Inferior parietal cortex (tissue), 1 donor: ENCODE measurements at regions not wholly inside any gene's neighbourhood (a gene's known extent, or its start where the extent isn't known, plus 50 kb on each side); places are given as distances from the start of the nearest gene placed in this dataset.
"Not testable (repeated sequence)": the region's sequence is repeated elsewhere in the genome, so short reads cannot be mapped to it uniquely, and the experiment has no call there.

Source experiments
- DNase-seq: peaks from one replicate; pipeline ENCODE4 v3.0.0-alpha.2; 2016; ENCODE audit errors: extremely low spot score

GRCh38 chr7:76924756-76925155, 107.4 kb downstream of the SPDYE17 start:
- DNase-seq: peak; percentile 6

GRCh38 chr7:76918619-76919018, 113.5 kb downstream of the SPDYE17 start:
- not testable (repeated sequence) for DNase-seq

- DNase-seq: not testable (repeated sequence)
Measured at GRCh38 chr7:76914361-76914760, 117.8 kb downstream of the SPDYE17 start.

GRCh38 chr7:76912011-76912814, 119.9 kb downstream of the SPDYE17 start:
- DNase-seq: not testable (repeated sequence)

GRCh38 chr7:76904688-76905087, 127.5 kb downstream of the SPDYE17 start:
- DNase-seq: not testable (repeated sequence)

GRCh38 chr7:76901944-76902710, 130.0 kb downstream of the SPDYE17 start:
- peak; percentile 32 for DNase-seq

GRCh38 chr7:76898807-76899206, 133.4 kb downstream of the SPDYE17 start:
- not testable (repeated sequence) for DNase-seq

- not testable (repeated sequence) for DNase-seq
Measured at GRCh38 chr7:76897007-76897406, 135.2 kb downstream of the SPDYE17 start.

GRCh38 chr7:76895696-76896095, 136.5 kb downstream of the SPDYE17 start:
- not testable (repeated sequence) for DNase-seq

GRCh38 chr7:76891771-76892170, 140.4 kb downstream of the SPDYE17 start:
- DNase-seq: not testable (repeated sequence)

- DNase-seq: not testable (repeated sequence)
Measured at GRCh38 chr7:76879733-76880288, 152.3 kb downstream of the SPDYE17 start.

GRCh38 chr7:76875760-76876159, 156.4 kb downstream of the SPDYE17 start:
- not testable (repeated sequence) for DNase-seq

GRCh38 chr7:76870504-76870808, 161.7 kb downstream of the SPDYE17 start:
- not testable (repeated sequence) for DNase-seq

GRCh38 chr7:76867364-76867889, 164.7 kb downstream of the SPDYE17 start:
- not testable (repeated sequence) for DNase-seq

GRCh38 chr7:76863150-76863773, 168.9 kb downstream of the SPDYE17 start:
- not testable (repeated sequence) for DNase-seq

GRCh38 chr7:76862241-76862640, 169.9 kb downstream of the SPDYE17 start:
- not testable (repeated sequence) for DNase-seq

GRCh38 chr7:76859933-76860332, 172.2 kb downstream of the SPDYE17 start:
- DNase-seq: not testable (repeated sequence)

GRCh38 chr7:76854631-76855030, 177.5 kb downstream of the SPDYE17 start:
- DNase-seq: not testable (repeated sequence)

- not testable (repeated sequence) for DNase-seq
Measured at GRCh38 chr7:76852787-76853584, 179.2 kb downstream of the SPDYE17 start.

- not testable (repeated sequence) for DNase-seq
Measured at GRCh38 chr7:76852362-76852761, 179.8 kb downstream of the SPDYE17 start.

- not testable (repeated sequence) for DNase-seq
Measured at GRCh38 chr7:76851617-76852016, 180.5 kb downstream of the SPDYE17 start.
